M059J (cell line): ENCODE measurements at regions not wholly inside any gene's neighbourhood (a gene's known extent, or its start where the extent isn't known, plus 50 kb on each side); places are given as distances from the start of the nearest gene placed in this dataset.

Experiments used
- DNase-seq: peaks from one replicate; pipeline ENCODE4 v3.0.0-alpha.2; 2012; ENCODE audit warnings: low read depth

- no peak for DNase-seq
Measured at GRCh38 chr2:172230889-172231401, 128.2 kb upstream of the DLX2 start.

- DNase-seq, result no peak
Measured at GRCh38 chr2:172231508-172231907, 128.8 kb upstream of the DLX2 start.

GRCh38 chr2:172232708-172233396 lies 130.2 kb upstream of the DLX2 start:
- DNase-seq, result no peak

- DNase-seq, result no peak
Measured at GRCh38 chr2:172233987-172234715, 131.5 kb upstream of the DLX2 start.

GRCh38 chr2:172234716-172235691 lies 132.3 kb upstream of the DLX2 start:
- DNase-seq, result no peak

- peak; percentile 88 for DNase-seq
Measured at GRCh38 chr2:172239944-172240590, 137.4 kb upstream of the DLX2 start.

GRCh38 chr2:172241222-172241621 lies 138.5 kb upstream of the DLX2 start:
- no peak for DNase-seq

- DNase-seq, result no peak
Measured at GRCh38 chr2:172242471-172242870, 139.8 kb upstream of the DLX2 start.

- DNase-seq, result no peak
Measured at GRCh38 chr2:172242961-172243360, 140.3 kb upstream of the DLX2 start.

- DNase-seq, result no peak
Measured at GRCh38 chr2:172244419-172245130, 141.9 kb upstream of the DLX2 start.

- DNase-seq, result peak; percentile 78
Measured at GRCh38 chr2:172246649-172247048, 143.9 kb upstream of the DLX2 start.

- DNase-seq, result no peak
Measured at GRCh38 chr2:172247203-172247602, 144.5 kb upstream of the DLX2 start.

GRCh38 chr2:172248381-172248780 lies 145.7 kb upstream of the DLX2 start:
- DNase-seq, result no peak

GRCh38 chr2:172248785-172249187 lies 146.1 kb upstream of the DLX2 start:
- peak; percentile 85 for DNase-seq

GRCh38 chr2:172249334-172249733 lies 146.6 kb upstream of the DLX2 start:
- peak; percentile 64 for DNase-seq

GRCh38 chr2:172249986-172250385 lies 147.3 kb upstream of the DLX2 start:
- peak; percentile 88 for DNase-seq

GRCh38 chr2:172251231-172251630 lies 148.5 kb upstream of the DLX2 start:
- peak; percentile 56 for DNase-seq

GRCh38 chr2:172252154-172252553 lies 149.5 kb upstream of the DLX2 start:
- DNase-seq, result peak; percentile 86

GRCh38 chr2:172253190-172254052 lies 150.7 kb upstream of the DLX2 start:
- peak; percentile 100 for DNase-seq

- no peak for DNase-seq
Measured at GRCh38 chr2:172256886-172257285, 154.2 kb upstream of the DLX2 start.
